OCI-LY1 (cell line): ENCODE measurements at regions not wholly inside any gene's neighbourhood (a gene's known extent, or its start where the extent isn't known, plus 50 kb on each side); places are given as distances from the start of the nearest gene placed in this dataset.
A peak's percentile ranks its signal among the peaks of the same experiment; 100 is the strongest.
"Not testable (repeated sequence)": the region's sequence is repeated elsewhere in the genome, so short reads cannot be mapped to it uniquely, and the experiment has no call there.

Source experiments
- H2AFZ ChIP-seq: fragments of 200-600 bp; sonication (generic), shearing (Covaris generic); 2 replicates; pipeline ENCODE4 v1.6.0; 2014; ENCODE audit warnings: antibody characterized with exemption, mild to moderate bottlenecking, low read length
- H3F3A ChIP-seq: fragments of 200-600 bp; sonication (generic), shearing (Covaris generic); 2 replicates; pipeline ENCODE4 v1.6.0; 2014; ENCODE audit warnings: mild to moderate bottlenecking, antibody characterized with exemption, low read length, moderate library complexity; ENCODE audit not compliant: insufficient read depth
- H3K27ac ChIP-seq: fragments of 200-600 bp; sonication (generic); 2 replicates; pipeline ENCODE4 v1.5.1; 2014; ENCODE audit warnings: low read length, mixed run types, mild to moderate bottlenecking, low read depth; ENCODE audit not compliant: poor library complexity, severe bottlenecking
- H3K27me3 ChIP-seq: fragments of 200-600 bp; sonication (generic); 2 replicates; pipeline ENCODE4 v1.6.0; 2014; ENCODE audit warnings: antibody characterized with exemption, mild to moderate bottlenecking, low read length, moderate library complexity; ENCODE audit not compliant: insufficient read depth
- H3K36me3 ChIP-seq: fragments of 200-600 bp; sonication (generic); 2 replicates; pipeline ENCODE4 v1.6.1; 2014; ENCODE audit warnings: mild to moderate bottlenecking, antibody characterized with exemption, low read length, moderate library complexity, mixed read lengths; ENCODE audit not compliant: insufficient read depth
- H3K4me1 ChIP-seq: fragments of 200-600 bp; sonication (generic); 2 replicates; pipeline ENCODE4 v1.5.1; 2014; ENCODE audit warnings: mild to moderate bottlenecking, low read length, moderate library complexity; ENCODE audit not compliant: insufficient read depth, severe bottlenecking
- H3K4me2 ChIP-seq: fragments of 200-600 bp; sonication (generic), shearing (Covaris generic); 2 replicates; pipeline ENCODE4 v1.6.1; 2014; ENCODE audit warnings: low read length
- H3K4me3 ChIP-seq: fragments of 200-600 bp; sonication (generic); 2 replicates; pipeline ENCODE4 v1.5.1; 2014; ENCODE audit warnings: low read length, low read depth, mild to moderate bottlenecking, mixed read lengths; ENCODE audit not compliant: poor library complexity, severe bottlenecking
- H3K79me2 ChIP-seq: fragments of 200-600 bp; shearing (Covaris generic); 2 replicates; pipeline ENCODE4 v1.6.1; 2016; ENCODE audit warnings: mixed run types, low read length, mixed read lengths; ENCODE audit not compliant: insufficient read depth
- H3K9ac ChIP-seq: fragments of 200-600 bp; sonication (generic), shearing (Covaris generic); 2 replicates; pipeline ENCODE4 v1.6.1; 2014; ENCODE audit warnings: mild to moderate bottlenecking, low read length, mixed read lengths
- H3K9me2 ChIP-seq: fragments of 200-600 bp; sonication (generic), shearing (Covaris generic); 2 replicates; pipeline ENCODE4 v1.6.1; 2014; ENCODE audit warnings: low read depth, mild to moderate bottlenecking, low read length, mixed read lengths
- H3K9me3 ChIP-seq: fragments of 200-600 bp; shearing (Covaris generic); 2 replicates; pipeline ENCODE4 v1.6.1; 2014; ENCODE audit warnings: low read length, mixed read lengths
- H4K20me1 ChIP-seq: fragments of 200-600 bp; sonication (generic), shearing (Covaris generic); 2 replicates; pipeline ENCODE4 v1.6.0; 2016; ENCODE audit warnings: mild to moderate bottlenecking, low read length; ENCODE audit not compliant: insufficient read depth
- CTCF ChIP-seq: fragments of 200-600 bp; sonication (generic), shearing (Covaris generic); IDR thresholded peaks from 2 replicates; pipeline ENCODE4 v1.5.1; 2017; ENCODE audit warnings: mild to moderate bottlenecking, antibody characterized with exemption, low read length, moderate library complexity, mixed read lengths
- EZH2 ChIP-seq: fragments of 200-600 bp; sonication (generic), shearing (Covaris generic); IDR thresholded peaks from 2 replicates; pipeline ENCODE4 v1.8.0; 2017; ENCODE audit warnings: borderline replicate concordance, mixed run types, mild to moderate bottlenecking, antibody characterized with exemption, low read length, moderate library complexity, mixed read lengths

- Histone ChIP-seq H3K4me1 (peaks cover 93% of the 10 kb centered on the region), H3K9ac (peak overlapping the region; percentile 39; the same call in 1 of the 2 replicates), H3K79me2 (no peaks in the 10 kb centered on the region), H2AFZ (no peak overlapping the region), H3F3A (no peaks in the 10 kb centered on the region), H3K9me2 (no peaks in the 10 kb centered on the region), H3K27ac (peak overlapping the region; percentile 73), H4K20me1 (no peaks in the 10 kb centered on the region), H3K4me3 (peak overlapping the region; percentile 12), H3K4me2 (peak overlapping the region; percentile 51), H3K27me3 (no peaks in the 10 kb centered on the region), H3K36me3 (no peaks in the 10 kb centered on the region), H3K9me3 (no peaks in the 10 kb centered on the region)
- TF ChIP-seq CTCF (no peak), EZH2 (no peak)
These were observed 56.0 kb upstream of the CHST15 start for GRCh38 chr10:124149189-124150042.

DNA sequence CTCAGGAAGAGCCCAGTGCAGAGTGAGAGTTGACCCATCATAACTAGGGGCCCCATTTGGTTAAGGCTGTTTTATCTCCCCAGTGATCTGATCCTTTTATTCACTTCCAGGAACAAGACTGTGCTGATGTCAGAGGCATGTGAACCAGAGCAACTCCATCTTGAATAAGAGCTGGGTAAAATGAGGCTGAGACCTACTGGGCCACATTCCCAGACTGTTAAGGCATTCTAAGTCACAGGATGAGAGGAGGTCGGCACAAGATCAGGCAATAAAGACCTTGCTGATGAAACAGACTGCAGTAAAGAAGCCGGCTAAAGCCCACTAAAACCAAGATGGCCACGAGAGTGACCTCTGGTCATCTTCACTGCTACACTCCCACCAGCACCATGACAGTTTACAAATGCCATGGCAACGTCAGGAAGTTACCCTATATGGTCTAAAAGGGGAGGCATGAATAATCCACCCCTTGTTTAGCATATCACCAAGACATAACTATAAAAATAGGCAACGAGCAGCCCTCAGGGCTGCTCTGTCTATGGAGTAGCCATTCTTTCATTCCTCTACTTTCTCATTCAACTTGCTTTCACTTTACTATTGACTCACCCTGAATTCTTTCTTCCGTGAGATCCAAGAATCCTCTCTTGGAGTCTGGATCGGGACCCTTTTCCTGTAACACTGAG is 55.3 kb upstream of the CHST15 start:
- peak overlapping the region; percentile 73 for H3K27ac ChIP-seq
- H3F3A ChIP-seq, H3K9me2 ChIP-seq, H3K79me2 ChIP-seq, H3K9ac ChIP-seq, H3K27me3 ChIP-seq, H3K9me3 ChIP-seq, H4K20me1 ChIP-seq, H2AFZ ChIP-seq, H3K36me3 ChIP-seq: not testable (repeated sequence)
- H3K4me3 ChIP-seq = peak overlapping the region; percentile 12
- H3K4me1 ChIP-seq = peaks cover 97% of the 10 kb centered on the region
- peak overlapping the region; percentile 51 for H3K4me2 ChIP-seq

DNA sequence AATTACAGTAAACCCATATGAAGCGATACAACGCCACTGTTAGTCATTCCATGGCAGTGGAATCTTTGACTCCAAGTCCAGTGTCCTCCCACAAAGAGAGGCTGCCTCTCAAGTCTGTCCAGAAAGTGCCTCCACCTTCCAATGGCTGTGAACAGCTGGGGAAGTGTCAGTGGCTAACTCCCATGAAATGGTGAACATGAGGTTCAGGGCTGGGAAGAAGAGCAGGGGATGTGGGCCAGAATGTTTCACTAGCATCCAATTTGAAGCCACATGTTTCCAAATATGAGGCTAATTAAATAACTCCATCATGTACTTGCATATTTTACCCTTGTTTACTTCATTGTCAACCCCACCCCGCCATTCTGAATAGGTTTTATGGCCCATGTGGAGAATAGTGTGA is 53.1 kb upstream of the CHST15 start:
- H3K9me2 ChIP-seq = no peaks in the 10 kb centered on the region
- H3K27ac ChIP-seq = peak overlapping the region; percentile 89
- H3K4me2 ChIP-seq = no peak overlapping the region
- peaks cover 26% of the 10 kb centered on the region for H3K79me2 ChIP-seq
- no peaks in the 10 kb centered on the region for H4K20me1 ChIP-seq
- H3K4me1 ChIP-seq = peaks cover 91% of the 10 kb centered on the region
- no peak overlapping the region for H3K9ac ChIP-seq
- no peaks in the 10 kb centered on the region for H3K9me3 ChIP-seq
- H3K36me3 ChIP-seq = peaks cover 3% of the 10 kb centered on the region
- H3F3A ChIP-seq = no peaks in the 10 kb centered on the region
- TF ChIP-seq EZH2 (no peak), CTCF (no peak)
- no peak overlapping the region for H3K4me3 ChIP-seq
- no peaks in the 10 kb centered on the region for H3K27me3 ChIP-seq
- H2AFZ ChIP-seq = no peak overlapping the region
